Left ventricle myocardium inferior (tissue), 1 donor: ENCODE measurements at regions not wholly inside any gene's neighbourhood (a gene's known extent, or its start where the extent isn't known, plus 50 kb on each side); places are given as distances from the start of the nearest gene placed in this dataset.

Experiments
- DNase-seq: peaks from one replicate; pipeline ENCODE4 v3.0.0-alpha.2; 2020
- H3K27ac ChIP-seq: fragments of 200-600 bp; replicated peaks from 2 replicates; pipeline ENCODE4 v1.8.0; 2021
- H3K27me3 ChIP-seq: fragments of 200-600 bp; 2 replicates; pipeline ENCODE4 v1.8.0; 2021; ENCODE audit warnings: low read depth
- H3K36me3 ChIP-seq: fragments of 200-600 bp; 2 replicates; pipeline ENCODE4 v1.8.0; 2021
- H3K4me1 ChIP-seq: fragments of 200-600 bp; 2 replicates; pipeline ENCODE4 v1.8.0; 2021
- H3K4me3 ChIP-seq: fragments of 200-600 bp; 2 replicates; pipeline ENCODE4 v1.8.0; 2021; ENCODE audit warnings: mild to moderate bottlenecking, moderate library complexity
- H3K9me3 ChIP-seq: fragments of 200-600 bp; replicated peaks from 2 replicates; pipeline ENCODE4 v1.8.0; 2021
- intact Hi-C: fragments of 100-400 bp; cut with micrococcal nuclease; formaldehyde crosslinking; loops from one replicate; pipeline ENCODE4 v1.11.0; 2022
- TF ChIP-seq, protein P1 (sequence below): fragments of 200-600 bp; IDR thresholded peaks from 2 replicates; pipeline ENCODE4 v1.8.0; 2021; ENCODE audit warnings: antibody characterized with exemption, mild to moderate bottlenecking, borderline replicate concordance
- donor health status: DM: no; HTN: yes; CAD: no; lungs with severe emphysema.

DNA sequence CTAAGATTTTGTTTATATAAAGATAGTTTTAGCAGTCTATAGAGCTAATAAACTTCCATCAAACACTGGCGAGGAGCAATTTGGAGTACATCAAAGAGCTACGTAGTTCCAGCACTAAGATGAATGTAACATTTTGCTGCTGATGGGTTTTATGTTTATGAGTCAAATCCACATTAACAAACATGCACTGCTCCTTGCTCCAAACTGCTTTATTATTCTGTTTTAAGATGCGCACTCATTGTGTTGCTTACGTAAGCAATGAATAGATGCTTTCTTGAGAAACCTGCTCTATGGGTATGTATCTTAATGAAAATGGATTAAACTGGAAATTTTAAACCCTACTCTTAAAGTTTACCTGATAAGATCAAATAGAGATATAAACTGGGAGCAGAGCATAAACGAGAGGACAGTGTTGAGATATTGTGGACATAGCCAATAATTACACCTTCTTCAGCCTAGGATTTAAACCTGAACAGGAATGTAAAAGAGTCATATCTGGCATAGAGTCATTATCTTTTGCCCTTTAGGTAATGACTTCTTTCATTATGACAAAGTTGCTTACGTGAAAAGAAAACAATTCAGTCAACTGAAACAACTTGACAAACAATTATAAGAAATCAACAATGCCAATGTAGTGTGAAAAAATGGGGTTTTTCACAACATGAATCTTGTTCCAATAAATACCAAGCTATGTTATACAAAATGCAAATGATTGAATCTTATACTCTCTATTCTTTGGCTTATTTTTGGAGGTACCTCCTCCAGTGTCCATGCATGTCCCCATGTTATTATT is 153.5 kb upstream of the MTPN start:
- H3K9me3 ChIP-seq: no peaks in the 10 kb centered on the region
- H3K27ac ChIP-seq: no peak overlapping the region
- H3K4me1 ChIP-seq: no peaks in the 10 kb centered on the region
- TF ChIP-seq, protein P1, sequence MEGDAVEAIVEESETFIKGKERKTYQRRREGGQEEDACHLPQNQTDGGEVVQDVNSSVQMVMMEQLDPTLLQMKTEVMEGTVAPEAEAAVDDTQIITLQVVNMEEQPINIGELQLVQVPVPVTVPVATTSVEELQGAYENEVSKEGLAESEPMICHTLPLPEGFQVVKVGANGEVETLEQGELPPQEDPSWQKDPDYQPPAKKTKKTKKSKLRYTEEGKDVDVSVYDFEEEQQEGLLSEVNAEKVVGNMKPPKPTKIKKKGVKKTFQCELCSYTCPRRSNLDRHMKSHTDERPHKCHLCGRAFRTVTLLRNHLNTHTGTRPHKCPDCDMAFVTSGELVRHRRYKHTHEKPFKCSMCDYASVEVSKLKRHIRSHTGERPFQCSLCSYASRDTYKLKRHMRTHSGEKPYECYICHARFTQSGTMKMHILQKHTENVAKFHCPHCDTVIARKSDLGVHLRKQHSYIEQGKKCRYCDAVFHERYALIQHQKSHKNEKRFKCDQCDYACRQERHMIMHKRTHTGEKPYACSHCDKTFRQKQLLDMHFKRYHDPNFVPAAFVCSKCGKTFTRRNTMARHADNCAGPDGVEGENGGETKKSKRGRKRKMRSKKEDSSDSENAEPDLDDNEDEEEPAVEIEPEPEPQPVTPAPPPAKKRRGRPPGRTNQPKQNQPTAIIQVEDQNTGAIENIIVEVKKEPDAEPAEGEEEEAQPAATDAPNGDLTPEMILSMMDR: no peak
- no peak for DNase-seq
- no peaks in the 10 kb centered on the region for H3K27me3 ChIP-seq
- intact Hi-C loops: no loop called here
- no peak overlapping the region for H3K4me3 ChIP-seq
- H3K36me3 ChIP-seq: no peaks in the 10 kb centered on the region

DNA sequence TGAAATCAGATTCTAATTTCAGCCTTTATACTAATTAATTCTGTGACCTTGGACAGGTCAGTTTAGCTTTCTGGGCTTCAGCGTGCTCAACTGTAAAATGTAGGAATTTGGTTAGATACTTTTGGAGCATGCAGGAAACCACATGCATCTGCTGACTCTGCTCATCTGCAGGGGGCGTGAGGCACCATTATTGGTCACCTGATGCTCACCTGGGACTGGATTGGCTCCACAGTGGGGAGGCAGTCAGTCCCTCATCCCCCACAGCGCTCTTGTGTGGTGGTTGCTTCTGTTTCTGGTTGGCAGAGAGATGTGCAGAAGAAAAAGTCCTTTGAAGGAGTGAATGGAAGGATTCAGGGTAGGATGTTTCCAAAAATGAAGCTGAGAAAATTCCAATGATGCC is 150.9 kb upstream of the MTPN start:
- no peak overlapping the region for H3K4me3 ChIP-seq
- intact Hi-C loops: no loop called here

DNA sequence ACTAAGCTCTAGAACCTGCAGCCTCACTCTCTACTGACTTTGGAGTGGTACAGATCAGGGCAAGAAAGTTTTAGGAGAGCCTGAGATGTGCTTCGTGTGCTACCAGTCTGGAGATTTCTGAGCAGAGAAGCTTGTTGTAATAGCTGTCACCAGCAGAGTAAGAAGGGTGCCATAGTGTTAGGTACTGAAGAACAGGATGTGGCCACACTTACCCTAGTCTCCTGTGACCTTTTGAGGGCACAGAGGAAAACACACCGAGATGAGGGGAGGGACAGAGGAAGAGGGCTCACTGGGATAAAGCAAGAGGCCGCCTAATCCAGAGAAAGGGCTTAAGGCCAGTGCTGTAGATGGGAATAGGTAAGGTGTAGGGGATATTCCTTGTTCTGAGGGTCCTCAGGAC is 146.2 kb upstream of the MTPN start:
- no peaks in the 10 kb centered on the region for H3K27me3 ChIP-seq
- no peaks in the 10 kb centered on the region for H3K36me3 ChIP-seq
- H3K4me3 ChIP-seq: no peak overlapping the region
- no peaks in the 10 kb centered on the region for H3K9me3 ChIP-seq
- no peak for DNase-seq
- H3K4me1 ChIP-seq: no peaks in the 10 kb centered on the region
- H3K27ac ChIP-seq: no peak overlapping the region
- intact Hi-C loops: no loop called here
- TF ChIP-seq, protein P1: no peak

More for the DNA sequence above, 150.9 kb upstream of the MTPN start:
- DNase-seq: no peak
- H3K4me1 ChIP-seq: no peaks in the 10 kb centered on the region
- H3K27me3 ChIP-seq: no peaks in the 10 kb centered on the region
- H3K27ac ChIP-seq: no peak overlapping the region
- no peaks in the 10 kb centered on the region for H3K9me3 ChIP-seq
- H3K36me3 ChIP-seq: no peaks in the 10 kb centered on the region
- TF ChIP-seq, protein P1: no peak

GRCh38 chr7:136122026-136122425 is 144.9 kb upstream of the MTPN start:
- H3K4me1 ChIP-seq: no peaks in the 10 kb centered on the region
- H3K4me3 ChIP-seq: no peak overlapping the region
- no peaks in the 10 kb centered on the region for H3K36me3 ChIP-seq
- intact Hi-C loops: no loop called here
- H3K27ac ChIP-seq: no peak overlapping the region
- H3K9me3 ChIP-seq: no peaks in the 10 kb centered on the region
- TF ChIP-seq, protein P1: no peak
- no peaks in the 10 kb centered on the region for H3K27me3 ChIP-seq
- no peak for DNase-seq

GRCh38 chr7:136117539-136117938 is 140.4 kb upstream of the MTPN start:
- DNase-seq: no peak
- H3K4me1 ChIP-seq: no peaks in the 10 kb centered on the region
- intact Hi-C loops: no loop called here

More at GRCh38 chr7:136117539-136117938, 140.4 kb upstream of the MTPN start:
- H3K36me3 ChIP-seq: no peaks in the 10 kb centered on the region
- TF ChIP-seq, protein P1: no peak
- no peaks in the 10 kb centered on the region for H3K27me3 ChIP-seq
- H3K27ac ChIP-seq: no peak overlapping the region
- no peaks in the 10 kb centered on the region for H3K9me3 ChIP-seq
- H3K4me3 ChIP-seq: no peak overlapping the region
